HL-60/S4 treated with retinoic acid at 250 ng/mL for 4 days and 3 days (cell line): ENCODE measurements at regions not wholly inside any gene's neighbourhood (a gene's known extent, or its start where the extent isn't known, plus 50 kb on each side); places are given as distances from the start of the nearest gene placed in this dataset.

Source experiments
- in situ Hi-C: fragments of 300-500 bp; cut with MboI; formaldehyde crosslinking; loops from 2 replicates; pipeline ENCODE4 v1.7.0; 2022; ENCODE audit warnings: low sequenced_read_pairs

DNA sequence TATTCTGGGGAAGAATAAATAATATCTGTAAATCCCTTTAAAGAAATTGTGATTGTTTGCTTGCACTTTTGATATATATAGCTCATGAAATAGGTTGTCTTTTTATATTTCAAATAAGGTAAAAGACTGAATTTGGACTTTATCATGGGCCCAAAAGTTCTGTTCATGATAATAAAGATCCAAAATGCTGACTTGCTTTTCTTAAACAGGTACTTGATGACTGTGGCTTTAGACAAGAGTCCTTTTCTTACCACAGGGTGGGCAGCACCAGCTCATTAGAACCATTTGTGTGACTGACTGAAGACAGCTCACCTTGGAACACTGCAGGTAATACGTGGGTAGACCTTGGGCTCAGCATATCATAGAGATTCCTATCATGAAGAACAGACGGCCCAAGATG, 432.6 kb downstream of the ETNK1 start:
- in situ Hi-C loops: no loop called here

DNA sequence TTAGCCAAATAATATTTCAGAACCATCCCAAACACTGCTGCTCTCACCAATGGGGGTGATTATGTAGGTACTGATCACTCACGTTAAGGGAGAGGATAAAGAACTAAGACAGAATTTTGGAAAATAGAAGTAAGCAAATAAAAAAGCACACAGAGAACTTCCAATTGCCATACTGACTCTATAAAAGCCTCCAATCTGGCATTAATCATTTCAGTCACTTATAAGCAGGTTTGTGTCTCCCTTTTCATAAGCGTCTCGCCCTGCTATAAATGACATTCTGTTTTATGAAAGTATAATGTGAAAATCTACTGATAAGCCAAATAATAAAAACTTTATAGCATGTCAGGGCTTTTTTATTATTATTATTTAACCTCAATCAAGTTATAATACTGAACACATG, 435.2 kb downstream of the ETNK1 start:
- in situ Hi-C loops: no loop called here

DNA sequence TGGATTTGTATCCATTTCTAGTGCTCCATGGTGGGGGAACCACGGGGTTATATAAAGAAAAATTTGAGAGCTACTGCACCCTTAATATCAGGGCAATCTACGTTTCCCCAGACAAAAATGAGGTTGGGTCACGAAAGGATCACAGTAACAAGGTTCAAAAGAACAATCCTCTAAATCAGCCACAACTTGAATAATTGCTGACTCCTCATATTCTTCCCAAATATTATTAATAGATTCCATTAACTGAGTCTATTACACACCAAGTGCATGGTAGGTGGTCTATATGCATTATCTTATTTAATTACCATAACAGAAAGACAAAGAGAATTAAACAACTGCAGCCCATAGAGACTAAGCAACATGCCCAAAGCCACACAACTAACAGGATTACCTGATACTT, 438.2 kb downstream of the ETNK1 start:
- in situ Hi-C loops: no loop called here

DNA sequence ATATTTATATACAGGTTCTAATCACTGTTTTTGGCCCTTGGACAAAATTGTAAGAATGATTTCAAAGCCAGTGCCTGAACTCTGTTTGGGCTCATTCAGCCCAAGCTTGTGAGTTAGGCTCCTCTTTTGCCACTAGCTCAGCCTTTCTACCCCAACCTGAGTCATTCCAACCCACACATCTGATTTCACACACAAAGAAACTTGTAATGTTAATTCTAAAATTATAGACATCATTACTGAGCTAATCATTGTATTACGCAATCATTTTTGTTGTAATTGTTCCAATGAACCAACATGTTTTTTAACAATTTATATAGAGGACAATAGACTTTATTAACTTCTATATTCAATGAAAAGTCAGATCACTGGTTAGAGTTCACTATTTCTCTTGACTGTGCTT, 441.1 kb downstream of the ETNK1 start:
- in situ Hi-C loops: no loop called here

DNA sequence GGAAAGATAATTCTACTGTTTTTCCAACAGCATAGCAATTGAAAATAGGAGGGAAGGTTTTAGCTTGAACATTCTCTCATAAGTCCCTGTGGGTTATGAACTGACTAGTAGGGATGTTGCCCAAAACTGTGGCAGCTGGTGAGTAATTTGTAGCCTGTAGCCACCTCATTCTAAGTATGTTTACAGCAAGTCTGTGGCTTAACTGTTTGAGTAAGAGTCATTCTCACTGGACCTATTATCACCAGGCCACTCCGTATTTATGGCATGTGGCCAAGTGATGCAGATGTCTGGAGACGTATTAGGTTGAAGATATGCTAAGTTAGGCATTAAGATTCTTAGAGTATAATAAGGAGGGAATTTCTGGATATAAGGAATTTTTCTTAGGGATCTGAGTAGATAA, 458.3 kb downstream of the ETNK1 start:
- in situ Hi-C loops: no loop called here

DNA sequence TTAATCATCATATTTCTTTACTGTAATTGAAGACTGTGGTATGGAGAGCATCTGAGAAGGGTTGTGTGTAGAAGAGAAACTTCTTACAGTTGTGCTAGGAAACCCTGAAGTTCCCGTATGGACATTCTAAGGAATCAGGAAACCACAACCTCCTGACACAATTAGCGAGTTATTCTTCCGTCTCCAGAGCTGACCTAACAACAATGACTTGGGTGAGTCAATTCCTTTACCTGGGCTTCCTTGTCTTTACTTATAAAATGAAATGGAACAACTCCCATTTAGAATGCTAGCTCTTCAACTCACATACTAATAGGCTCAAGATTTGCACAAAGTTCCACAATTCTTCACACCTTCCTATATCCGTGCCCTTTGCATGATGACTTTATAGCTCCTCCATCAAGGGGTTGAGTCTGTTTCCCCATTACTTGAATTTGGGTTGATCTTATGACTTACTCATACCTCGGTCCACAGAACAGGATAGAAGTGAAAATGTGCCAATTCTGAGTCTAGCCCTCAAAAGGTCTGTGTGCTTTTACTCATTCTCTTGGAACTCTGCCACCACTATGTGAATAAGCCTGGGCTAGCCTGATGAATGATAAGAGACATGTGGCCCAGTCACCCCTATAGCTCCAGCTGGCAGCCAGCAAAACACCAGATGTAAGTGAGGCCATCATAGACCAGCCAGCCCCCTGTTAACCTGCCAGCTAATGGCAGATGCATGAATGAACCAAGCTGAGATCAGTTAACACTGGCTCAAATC, 459.4 kb downstream of the ETNK1 start:
- in situ Hi-C loops: no loop called here

DNA sequence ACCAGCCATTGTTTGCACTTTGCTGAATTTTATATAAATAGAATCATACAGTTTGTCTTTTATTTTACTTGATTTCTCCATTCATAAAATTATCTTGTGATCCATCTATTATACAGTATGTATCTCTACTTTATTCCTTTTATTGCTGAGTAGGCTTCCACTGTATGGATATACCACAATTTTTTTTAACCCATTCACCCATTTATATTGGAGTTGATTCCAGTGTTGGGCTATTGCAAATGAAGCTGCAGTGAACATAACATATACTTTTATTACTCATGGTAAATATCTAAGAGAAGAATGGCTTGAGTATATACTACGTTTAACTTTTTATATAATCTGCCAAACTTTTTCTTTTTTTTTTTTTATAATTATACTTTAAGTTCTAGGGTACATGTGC, 463.6 kb downstream of the ETNK1 start:
- in situ Hi-C loops: no loop called here

DNA sequence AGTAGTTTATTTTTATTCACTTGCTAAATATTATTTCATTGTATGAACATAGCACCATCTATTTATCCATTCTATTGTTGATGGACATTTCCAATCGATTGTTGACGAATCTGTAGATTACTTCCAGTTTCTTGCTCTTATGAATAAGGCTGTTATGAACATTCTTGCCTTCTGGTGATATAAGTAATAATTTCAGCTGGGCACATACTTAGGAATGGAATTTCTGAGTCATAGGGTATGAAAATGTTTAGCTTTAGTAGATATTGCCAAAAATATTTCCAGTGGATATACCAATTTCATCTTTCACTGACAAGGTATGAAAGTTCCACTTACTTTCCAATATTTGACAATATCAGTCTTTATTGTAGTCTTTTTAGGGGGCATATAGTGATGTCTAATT, 468.5 kb downstream of the ETNK1 start:
- in situ Hi-C loops: no loop called here

DNA sequence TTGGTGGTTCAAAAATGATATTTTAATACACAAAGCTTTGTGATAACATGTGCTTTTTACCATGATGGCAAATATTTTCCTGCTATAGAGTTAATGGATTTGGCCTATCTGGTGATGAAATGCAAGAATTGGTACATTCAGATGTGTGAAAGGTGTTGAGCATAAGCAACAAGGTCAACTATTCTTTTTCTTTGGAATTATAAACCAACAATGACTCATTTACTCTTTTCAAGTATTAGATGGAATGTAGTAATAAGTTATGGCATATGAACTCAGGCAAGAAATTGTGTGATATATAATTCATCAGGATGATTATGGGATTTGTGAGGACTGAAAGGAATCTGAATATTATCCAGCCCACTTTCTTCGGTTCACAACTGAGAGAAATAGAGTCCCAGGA, 471.4 kb downstream of the ETNK1 start:
- in situ Hi-C loops: no loop called here

DNA sequence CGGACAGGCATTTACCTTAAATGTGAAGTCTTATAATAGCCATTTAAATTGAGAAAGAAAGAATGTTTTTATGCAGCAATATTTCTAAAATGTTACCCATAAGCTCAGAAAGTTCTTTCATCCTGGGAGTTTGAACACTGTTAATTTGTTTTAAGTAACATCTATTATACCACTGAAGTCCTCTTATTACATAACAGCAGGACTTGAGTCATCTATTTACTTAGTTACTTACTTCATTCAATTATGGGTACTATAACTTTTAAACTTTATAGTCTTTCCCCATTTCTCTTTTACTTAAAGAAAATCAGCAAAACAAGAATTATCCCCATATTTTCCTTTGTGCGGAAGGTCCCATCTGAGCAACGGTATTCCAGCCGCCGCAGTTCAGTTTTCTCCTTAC, 473.1 kb downstream of the ETNK1 start:
- in situ Hi-C loops: no loop called here

DNA sequence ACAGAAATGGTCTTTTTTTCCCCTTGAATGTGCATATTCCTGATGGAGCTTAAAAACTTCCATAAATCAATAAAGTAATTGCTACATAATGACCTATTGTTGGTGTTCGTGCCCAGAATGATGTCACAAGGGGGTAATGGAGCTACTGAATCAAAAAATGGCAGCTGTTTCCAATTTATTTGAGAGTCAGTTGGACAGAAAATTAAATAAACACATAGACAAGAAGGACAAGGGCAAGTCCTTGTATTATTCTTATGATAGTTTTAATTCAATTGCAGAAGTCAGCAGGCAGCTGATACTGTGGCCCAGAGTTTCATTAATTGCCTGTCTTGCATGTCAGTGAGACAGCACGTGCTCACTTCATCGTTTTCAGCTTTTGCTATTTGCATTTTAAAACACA, 473.5 kb downstream of the ETNK1 start:
- in situ Hi-C loops: no loop called here

DNA sequence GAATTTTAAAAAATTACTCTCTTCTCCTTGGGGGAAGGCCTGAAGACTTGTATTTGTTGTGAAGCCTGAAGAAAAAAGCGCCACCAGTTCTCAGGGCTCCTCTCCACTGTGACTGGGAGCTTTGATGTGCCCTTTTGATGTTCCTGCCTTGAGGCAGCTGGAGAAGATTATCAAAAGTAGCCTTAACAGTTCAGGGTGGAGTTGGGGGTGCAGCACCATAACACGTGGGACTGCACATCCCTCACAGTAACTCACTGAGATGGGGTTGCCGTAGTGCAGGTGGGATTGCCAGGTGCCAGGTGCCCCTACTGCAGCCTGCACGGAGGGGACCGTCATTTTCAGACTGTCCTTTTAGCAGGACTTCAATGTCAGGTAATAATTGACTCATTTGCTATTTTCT, 474.1 kb downstream of the ETNK1 start:
- in situ Hi-C loops: no loop called here

DNA sequence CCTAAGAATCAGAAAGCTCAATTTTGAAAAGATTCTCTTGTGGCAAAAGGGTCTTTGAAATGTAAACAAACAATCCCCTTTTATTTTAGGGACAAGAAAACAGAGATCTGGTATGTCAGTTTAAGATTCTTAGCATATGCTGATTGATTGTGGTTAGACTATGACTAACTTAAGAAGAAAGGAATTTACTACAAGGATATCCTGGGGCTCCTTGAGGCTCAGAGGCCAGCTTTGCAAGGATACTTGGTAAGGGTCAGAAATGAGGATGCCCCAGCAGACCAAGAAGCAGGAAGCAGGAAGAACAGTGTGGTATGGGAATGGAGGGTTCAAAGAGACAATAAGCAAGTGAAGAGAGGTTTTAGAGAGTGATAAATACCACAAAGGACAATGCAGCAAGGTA, 474.6 kb downstream of the ETNK1 start:
- in situ Hi-C loops: no loop called here

DNA sequence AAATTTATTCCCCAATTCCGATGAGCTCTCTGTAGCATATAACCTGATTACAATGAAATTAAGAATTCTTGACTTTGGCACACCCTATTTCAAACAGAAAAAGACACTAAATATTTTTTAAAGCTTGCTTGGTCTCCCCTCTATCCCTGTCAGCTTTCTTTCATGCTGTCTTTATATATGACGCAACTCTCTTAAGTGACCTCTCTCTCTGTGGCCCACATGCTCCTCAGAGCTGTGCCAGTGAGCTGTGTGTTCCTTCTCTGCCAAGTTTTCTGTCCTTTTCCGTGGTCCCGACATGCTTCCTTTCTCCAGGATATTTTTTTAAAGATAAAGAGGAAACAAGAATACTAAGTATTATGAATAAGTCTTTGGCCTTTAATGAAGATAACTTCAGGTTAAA, 484.0 kb downstream of the ETNK1 start:
- in situ Hi-C loops: no loop called here

DNA sequence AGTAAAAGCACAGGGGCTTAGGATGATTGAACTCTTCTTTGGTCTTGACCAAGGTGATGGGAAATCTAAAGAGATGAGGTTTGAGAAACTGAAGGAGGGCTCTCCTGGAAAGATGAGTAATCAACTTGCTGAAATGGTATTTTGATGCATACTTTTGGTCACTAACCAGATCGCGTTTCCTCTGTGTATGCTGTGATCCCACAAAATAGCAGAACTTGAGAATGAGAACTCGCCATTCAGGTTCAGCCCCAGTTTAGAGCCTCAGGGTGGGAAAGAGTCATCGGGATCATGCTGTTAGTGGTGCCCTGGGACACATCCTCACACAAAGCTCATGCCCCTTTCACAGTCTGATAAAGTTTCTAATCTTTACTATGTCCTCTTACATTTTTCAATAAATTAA, 488.8 kb downstream of the ETNK1 start:
- in situ Hi-C loops: no loop called here

DNA sequence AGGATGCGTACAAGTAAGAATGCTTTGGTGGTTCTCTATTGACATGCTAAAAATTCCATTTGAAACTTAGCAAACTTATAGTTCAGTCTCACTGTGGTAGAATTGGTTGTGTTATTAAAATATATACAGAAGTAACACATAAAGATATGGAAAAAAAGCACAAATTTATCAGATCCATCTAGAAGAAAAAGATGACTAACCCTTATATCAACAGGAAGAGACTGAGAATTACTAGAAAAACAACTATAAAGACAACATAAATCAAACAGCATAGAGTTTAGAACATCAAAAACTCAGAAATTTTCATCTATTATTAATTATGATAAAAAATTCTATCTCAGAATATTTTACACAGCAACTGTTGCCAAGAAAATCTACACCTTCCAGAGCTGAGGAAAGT, 491.0 kb downstream of the ETNK1 start:
- in situ Hi-C loops: no loop called here

DNA sequence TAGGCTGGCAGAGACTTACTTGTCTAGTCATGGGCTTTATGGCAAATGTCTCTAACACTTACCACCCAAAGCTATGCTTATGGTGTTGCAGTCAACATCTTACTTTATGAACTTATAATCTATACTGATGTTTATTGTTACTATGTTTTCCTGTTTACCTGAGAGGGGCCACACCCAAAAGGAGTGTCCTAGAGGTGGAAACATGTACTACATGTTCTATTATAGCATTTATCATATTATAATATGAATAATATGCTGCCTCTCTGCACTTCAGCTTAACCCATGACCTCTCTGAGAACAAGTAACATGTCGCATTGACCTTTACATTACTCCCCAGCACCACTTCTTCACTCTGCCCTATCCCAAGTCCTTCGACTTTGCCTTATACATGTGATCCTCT, 501.8 kb downstream of the ETNK1 start:
- in situ Hi-C loops: no loop called here

DNA sequence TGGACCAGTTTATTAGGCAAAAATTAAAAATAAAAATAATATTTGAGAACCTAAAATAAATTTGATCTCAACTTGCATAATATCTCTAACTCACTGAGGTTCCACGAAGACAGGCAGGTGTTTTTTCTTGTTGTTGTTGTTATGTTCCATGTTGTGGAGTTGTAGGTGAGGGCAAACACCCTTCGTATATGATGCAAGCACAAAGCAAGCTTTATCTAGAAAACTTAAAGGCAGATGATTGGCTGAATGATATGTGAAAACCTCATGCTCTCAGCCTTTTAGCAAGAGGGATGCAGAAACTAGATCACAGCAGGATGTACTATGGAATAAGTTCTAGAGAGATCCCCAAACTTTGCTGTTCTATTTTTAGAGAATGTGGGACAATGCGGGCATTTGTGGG, 502.7 kb downstream of the ETNK1 start:
- in situ Hi-C loops: no loop called here

DNA sequence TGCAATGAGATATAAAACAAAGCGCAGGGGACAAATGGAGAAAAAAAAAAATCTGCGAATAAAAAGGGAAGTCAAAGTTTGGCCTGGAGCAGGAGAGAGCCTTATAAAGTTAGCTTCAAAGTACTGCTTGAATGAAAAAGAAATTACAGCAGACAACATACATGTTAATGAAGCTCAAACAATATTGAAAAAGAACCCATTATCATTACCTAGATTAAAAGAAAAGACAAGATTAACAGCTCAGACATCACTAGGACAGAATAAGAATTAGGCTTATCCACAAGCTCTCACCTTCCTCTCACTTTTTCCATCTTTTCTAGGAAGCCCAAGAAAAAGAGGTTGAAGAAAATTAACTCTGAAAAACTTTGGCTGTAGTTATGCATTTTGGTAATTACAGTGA, 503.5 kb downstream of the ETNK1 start:
- in situ Hi-C loops: no loop called here

DNA sequence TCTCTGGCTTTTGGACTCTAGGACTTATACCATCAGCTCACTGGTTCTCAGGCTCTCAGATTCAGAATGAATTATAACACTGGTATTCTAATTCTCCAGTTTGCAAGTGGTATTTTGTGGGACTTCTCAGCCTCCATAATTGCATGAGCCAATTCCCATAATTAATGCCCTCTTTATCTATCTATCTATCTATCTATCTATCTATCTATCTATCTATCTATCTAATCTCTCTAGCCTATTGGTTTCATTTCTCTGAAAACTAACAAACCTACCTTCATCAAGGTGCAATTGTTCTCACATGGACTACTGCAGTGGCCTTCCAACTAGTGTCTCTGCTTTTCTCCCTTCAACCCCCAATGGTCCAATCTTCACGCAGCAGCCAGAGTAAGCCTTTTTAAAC, 507.4 kb downstream of the ETNK1 start:
- in situ Hi-C loops: no loop called here

DNA sequence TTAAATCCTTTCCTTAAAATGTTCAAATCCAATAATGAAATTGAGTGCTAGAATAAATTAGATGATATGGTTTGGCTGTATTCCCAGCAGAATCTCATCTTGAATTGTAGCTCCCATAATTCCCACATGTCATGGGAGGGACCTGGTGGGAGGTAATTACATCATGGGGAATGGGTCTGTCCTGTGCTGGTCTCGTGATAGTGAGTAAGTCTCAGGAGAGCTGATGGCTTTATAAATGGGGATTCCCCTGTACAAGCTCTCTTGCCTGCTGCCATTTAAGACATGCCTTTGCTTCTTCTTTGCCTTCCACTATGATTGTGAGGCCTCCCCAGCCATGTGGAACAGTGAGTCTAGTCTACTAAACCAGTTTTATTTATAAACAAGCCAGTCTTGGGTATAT, 508.5 kb downstream of the ETNK1 start:
- in situ Hi-C loops: no loop called here

DNA sequence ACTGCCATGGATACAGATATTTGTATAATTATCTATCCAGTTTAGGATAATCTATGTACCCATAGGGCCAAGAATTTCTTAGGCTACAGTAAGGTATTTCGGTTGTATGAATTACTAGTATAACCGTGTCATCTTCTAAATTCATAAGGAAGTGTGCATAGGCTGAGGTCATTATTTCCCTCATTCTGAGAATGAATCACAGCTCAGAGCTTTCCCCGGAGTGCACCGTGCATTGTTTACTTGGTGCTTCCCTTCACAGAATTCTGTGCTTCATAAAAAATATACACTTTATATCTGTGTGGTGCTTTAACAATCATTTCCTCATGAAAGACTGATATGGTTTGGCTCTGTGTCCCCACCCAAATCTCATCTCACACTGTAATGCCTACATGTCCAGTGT, 514.1 kb downstream of the ETNK1 start:
- in situ Hi-C loops: no loop called here

DNA sequence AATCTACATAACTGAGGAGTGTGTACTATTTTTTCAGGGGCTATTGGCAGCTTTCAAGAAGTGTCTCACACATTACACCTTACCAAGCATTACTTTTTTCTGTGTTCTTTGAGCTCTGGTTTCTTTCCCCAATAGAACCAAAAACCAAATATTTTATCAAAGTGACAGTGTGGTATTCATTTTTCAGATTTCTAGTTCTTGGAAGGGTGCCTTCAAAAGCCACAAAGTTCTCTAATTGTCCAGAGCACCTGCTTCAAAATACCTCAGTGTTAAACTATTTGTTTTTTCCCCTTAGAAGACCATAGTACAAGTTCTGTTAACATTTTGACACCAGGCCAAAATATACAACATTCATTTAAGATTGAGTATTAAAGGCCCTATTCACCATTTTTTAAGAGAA, 515.7 kb downstream of the ETNK1 start:
- in situ Hi-C loops: no loop called here
